ENCODE measurements at regions not wholly inside any gene's neighbourhood (a gene's known extent, or its start where the extent isn't known, plus 50 kb on each side); places are given as distances from the start of the nearest gene placed in this dataset.

DNA sequence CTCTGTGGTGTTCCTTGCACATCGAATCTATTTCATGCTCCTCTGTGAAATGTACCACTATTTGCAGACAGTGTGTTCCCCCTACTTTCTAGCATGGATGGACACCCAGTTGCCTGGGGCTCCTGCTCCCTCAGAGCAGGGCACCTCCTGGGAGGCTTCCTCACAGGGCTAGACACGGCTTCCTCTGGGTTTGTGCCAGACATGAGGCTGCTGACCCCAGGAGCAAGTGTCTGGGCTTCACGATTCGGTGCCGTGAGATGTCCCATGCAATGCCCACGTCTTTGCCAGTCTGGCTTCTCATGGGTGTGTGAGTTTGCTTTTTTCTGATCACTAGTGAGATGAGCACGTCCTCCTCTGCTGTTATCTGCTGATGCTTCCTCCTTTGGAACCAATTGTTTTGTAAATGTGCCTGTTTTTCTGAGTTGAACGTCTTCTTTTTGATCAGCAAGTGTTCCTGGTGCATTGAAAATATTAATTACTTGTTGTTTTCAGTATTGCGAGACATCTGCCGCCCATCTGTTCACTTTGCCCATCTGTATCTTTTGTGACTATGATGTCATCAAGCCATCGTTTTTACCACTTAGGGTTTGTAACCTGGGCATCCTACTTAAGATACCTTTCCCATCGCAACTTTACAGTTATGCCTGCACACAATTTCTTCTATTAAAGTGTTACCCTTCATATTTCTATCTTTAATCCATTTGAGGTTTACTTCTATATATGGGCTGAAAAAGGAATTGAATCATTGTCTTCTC, 92.0 kb downstream of the TTLL2 start:
- TF ChIP-seq, protein P1, sequence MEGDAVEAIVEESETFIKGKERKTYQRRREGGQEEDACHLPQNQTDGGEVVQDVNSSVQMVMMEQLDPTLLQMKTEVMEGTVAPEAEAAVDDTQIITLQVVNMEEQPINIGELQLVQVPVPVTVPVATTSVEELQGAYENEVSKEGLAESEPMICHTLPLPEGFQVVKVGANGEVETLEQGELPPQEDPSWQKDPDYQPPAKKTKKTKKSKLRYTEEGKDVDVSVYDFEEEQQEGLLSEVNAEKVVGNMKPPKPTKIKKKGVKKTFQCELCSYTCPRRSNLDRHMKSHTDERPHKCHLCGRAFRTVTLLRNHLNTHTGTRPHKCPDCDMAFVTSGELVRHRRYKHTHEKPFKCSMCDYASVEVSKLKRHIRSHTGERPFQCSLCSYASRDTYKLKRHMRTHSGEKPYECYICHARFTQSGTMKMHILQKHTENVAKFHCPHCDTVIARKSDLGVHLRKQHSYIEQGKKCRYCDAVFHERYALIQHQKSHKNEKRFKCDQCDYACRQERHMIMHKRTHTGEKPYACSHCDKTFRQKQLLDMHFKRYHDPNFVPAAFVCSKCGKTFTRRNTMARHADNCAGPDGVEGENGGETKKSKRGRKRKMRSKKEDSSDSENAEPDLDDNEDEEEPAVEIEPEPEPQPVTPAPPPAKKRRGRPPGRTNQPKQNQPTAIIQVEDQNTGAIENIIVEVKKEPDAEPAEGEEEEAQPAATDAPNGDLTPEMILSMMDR (IDR thresholded peaks at IDR 0.05; ENCODE audit: low read depth, low read length), result no peak
- TF ChIP-seq, protein P2, sequence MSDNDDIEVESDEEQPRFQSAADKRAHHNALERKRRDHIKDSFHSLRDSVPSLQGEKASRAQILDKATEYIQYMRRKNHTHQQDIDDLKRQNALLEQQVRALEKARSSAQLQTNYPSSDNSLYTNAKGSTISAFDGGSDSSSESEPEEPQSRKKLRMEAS (IDR thresholded peaks at IDR 0.05; ENCODE audit: low read depth, low read length), result no peak

All from NB4 (cell line).